GM19238 (cell line): ENCODE measurements at regions not wholly inside any gene's neighbourhood (a gene's known extent, or its start where the extent isn't known, plus 50 kb on each side); places are given as distances from the start of the nearest gene placed in this dataset.
"Not testable (repeated sequence)": the region's sequence is repeated elsewhere in the genome, so short reads cannot be mapped to it uniquely, and the experiment has no call there.

Experiments
- DNase-seq: peaks from one replicate; pipeline ENCODE4 v3.0.0; 2011; ENCODE audit warnings: low spot score; ENCODE audit not compliant: insufficient read length

DNA sequence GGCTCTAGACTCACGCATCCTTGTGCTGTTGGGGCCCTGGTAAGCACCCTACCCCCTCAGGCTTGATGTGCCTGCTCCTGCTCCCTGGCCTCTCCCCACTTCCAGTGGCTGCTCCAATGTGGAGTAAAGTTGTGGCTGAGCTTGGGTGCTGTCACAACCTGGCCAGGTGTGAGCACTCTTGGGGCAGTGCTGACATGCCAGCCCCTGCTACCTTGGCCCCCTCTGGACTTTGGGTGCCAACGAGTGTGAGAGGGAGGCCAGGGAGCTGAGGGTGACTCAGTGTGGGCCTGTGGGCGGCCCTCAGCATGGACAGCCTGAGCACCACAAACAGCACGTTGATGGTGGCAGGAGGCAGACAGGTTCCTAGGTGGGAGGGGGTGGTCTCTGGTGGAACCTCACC is 870.2 kb upstream of the C9orf72 start:
- DNase-seq, result no peak

DNA sequence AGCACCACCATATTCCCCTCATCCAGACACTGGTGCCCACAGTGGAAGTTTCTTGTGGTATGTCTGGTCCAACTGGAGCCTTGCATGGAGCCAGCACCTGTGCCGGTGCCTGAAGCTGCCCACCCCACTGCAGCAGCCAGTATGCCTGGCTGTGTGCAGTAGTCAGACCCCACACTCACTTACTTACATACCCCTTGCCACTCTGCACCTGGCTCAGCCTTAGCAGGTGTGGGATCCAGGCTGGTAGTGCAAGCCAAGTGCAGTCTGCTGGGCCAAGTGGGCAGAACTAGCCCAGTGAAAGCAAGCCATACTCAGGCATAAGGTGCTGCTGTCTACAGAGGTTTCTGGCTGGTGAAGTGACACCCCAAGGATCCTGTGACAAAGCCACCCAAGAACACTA is 871.4 kb upstream of the C9orf72 start:
- DNase-seq, result no peak

- no peak for DNase-seq
Observed at GRCh38 chr9:28445211-28445610, 871.9 kb upstream of the C9orf72 start.

GRCh38 chr9:28453918-28454317 is 880.6 kb upstream of the C9orf72 start:
- DNase-seq, result no peak

DNA sequence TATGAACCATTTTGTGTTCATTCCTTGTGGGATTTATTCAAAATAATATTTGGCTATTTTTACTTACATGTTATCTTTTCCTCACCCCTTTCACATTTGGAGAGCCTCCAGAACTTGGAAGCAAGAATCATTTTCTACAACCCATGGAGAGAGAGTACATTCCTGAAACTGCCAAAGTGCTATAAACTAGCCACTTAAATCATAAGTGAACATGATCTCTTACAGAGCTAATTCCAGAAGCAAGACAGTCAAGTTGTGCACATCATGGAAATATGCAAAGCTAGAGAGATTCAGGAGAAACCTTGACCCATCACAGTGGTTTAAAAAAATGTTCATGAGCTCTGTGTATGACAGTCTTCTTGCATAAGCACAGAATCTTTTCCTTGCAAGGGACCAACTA is 883.6 kb upstream of the C9orf72 start:
- DNase-seq, result no peak

DNA sequence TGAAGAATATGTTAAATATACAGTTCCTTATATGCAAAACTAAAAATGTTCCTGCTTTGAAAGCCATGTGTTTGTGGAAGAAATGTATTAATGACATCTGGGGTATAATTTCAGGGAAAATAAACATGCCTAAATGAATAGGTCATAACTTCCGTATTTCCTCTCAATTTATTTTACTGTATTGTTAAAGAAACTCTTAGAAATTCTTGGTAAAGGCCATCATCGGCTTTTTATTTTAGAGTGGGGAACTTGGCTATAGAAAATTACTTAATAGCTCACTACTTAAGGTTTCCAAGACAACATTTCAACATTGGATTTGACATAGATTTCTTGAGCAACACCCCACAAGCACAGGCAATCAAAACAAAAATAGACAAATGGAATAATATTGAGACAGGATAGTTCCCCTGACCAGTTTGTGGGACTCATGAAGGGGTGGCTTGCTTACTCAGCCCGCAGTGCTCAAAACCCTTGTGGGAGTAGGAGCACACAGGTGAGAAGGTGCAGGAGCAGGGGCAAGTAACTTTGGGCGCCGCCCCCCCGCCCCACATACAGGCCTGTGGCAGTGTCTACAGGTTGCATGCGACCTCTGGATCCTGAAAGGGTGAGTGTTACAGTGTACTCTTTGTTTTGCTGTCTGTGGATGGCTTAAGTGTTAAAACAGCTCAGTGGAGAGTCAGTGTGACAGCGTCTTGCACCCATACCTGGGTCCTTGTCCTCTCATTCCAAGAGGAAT is 891.4 kb upstream of the C9orf72 start:
- DNase-seq, result no peak

GRCh38 chr9:28471261-28471660 is 898.0 kb upstream of the C9orf72 start:
- DNase-seq, result no peak

- no peak for DNase-seq
Observed at GRCh38 chr9:28487561-28487960, 914.3 kb upstream of the C9orf72 start.

- no peak for DNase-seq
Observed at GRCh38 chr9:28491121-28491520, 917.8 kb upstream of the C9orf72 start.

DNA sequence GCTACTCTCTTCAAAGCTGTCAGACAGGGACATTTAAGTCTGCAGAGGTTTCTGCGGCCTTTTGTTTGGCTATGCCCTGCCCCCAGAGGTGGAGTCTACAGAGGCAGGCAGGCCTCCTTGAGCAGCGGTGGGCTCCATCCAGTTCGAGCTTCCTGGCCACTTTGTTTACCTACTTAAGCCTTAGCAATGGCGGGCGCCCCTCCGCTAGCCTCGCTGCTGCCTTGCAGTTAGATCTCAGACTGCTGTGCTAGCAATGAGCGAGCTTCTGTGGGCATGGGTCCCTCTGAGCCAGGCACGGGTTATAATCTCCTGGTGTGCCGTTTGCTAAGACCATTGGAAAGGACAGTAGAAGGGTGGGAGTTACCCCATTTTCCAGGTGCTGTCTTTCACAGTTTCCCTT is 924.9 kb upstream of the C9orf72 start:
- not testable (repeated sequence) for DNase-seq

DNA sequence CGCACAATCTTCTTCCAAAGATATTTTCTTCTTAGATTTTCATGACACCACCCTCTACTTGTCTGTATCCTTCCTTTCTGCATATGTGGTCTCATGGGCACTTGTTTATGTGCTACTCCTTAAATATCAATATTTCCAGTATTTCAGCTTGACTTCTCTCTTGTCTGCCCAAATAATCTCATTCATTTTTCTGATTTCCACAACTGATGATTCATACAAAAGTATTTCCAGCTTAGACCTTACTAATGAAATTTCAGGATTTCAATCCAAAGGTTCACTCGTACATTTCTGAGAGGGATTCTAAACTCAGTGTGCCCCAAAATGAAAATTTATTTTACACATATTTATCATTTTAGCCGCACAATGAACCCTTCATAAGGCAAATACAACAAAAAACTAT is 928.9 kb upstream of the C9orf72 start:
- DNase-seq, result no peak

GRCh38 chr9:28502741-28503140 is 929.5 kb upstream of the C9orf72 start:
- no peak for DNase-seq

DNA sequence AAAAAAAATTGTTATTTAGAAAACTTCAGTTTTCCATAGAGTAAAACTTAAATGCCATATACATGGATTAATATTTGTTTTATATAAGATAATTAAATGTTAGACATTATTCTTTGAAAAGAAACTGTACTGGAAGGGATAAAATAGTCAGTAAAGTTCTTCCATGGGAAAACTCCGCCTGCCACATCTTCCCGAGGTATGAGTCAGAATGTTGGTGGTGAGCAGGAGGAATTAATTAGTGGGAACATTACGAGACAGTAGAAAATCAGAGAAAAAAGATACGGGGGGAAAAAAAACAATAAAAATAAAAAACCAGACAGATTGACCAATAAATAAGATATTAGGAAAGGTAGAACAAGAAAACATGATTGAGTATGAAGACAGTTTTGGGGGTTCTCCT is 930.3 kb upstream of the C9orf72 start:
- DNase-seq, result no peak

DNA sequence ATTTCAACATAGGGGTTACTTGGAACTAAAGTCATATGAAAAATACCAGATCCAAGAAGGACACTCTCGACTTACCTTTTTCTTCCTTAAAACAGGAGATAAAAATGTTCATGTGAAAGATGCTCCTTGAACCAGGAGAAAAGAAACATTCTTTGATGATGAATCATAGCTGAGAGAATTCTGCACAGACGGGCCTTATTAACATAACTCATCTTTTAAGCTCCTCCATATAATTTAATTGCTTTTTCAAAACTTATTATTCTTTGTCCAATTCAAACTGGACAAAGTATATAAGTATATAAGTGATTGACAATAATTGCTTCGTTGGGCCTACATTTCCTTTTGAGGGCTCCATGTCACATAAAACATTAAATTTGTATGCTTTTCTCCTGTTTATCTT is 945.2 kb upstream of the C9orf72 start:
- DNase-seq, result no peak

DNA sequence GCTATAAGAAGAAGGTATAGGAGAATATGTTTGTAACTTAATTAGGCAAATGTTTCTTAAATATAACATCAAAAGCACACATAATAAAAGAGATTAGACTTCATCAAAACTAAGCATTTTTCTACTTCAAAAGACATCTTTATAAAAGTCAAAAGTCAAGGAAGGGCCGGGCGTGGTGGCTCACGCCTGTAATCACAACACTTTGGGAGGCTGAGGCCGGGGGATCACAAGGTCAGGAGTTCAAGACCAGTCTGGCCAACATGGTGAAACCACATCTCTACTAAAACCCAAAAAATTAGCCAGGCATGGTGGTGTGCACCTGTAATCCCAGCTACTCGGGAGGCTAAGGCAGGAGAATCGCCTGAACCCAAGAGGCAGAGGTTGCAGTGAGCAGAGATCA is 951.0 kb upstream of the C9orf72 start:
- DNase-seq, result not testable (repeated sequence)

DNA sequence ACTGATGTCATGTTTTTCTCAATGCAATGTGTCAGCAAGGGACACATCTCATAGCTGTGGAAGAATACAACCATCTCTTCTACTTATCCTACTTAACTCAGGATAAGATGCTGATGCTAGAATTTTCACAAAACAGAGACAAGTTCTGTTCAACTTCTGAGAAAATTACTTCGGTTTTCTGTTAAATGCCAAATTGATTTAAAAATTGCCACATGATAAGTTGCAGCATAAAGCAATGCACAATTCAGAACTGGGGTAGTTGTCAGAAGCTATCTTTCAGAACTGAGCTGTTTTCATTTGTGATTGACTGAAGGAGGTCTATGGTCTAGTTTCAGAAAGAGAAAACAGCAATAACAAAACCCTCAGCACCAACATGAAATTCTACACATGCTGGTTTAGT is 954.8 kb upstream of the C9orf72 start:
- no peak for DNase-seq

DNA sequence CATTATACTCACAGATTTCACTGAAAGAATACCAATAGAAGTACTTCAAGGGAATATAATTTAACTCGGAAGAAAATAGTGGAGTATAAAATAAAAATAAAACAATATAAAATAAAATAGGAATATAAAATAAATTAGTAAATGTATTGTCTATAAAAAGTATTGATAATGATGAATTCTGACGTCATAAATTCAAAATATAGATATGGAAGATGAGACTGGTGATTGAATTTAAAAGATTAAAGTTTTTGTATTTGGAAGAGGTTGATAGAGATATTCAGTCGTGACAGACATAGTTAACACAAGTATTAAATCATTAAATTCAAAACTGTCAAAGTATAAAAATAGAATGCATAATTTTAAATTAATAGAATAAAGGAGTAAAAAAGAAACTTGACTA is 964.9 kb upstream of the C9orf72 start:
- no peak for DNase-seq

DNA sequence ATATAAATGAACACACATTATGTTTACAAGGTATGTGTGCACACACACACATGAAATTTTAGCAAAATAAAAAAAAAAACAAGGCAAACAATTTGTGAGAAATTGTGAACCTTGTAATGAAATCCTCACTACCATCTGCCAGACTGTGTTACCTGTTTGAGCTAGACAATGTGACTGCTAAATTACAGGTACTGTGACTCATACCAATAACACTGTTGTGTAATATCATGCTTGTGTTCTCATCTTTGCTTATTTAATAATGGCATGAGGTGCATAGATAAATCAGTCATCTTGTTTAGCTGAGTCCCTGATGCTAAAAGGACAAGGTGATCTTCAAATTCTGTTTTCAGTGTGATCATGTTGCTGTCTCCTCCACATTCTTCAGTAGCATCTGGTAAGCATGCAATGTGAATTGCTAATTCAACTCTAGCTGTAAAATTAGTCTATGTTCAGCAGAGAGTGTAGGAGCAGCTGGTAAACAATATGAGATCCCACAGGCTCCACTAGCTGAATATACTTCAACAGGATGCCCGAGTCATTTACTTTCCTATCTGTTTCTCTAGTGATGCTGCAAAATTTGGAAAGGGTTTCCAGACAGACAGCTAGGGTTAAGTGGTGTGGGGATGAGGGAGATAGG is 966.3 kb upstream of the C9orf72 start:
- DNase-seq, result no peak

DNA sequence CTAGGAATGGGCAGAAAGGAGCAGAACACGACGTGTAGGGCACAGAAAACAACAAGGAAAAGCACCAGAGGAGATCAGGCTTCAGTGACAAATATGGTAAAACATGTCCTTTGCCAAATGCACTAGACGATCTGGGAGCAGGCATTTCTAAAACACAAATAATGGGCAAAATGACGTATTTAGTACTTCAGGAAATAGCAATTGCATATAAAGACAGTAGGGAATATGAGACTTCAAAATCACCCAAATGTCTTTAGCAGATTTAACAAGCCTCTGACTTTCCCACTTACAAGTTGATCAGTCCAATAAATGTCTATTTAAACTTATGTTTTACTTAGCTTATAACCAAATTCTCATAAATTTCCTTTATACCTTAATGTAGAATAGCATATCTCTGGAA is 969.6 kb upstream of the C9orf72 start:
- DNase-seq, result no peak

GRCh38 chr9:28547527-28547926 is 974.2 kb upstream of the C9orf72 start:
- no peak for DNase-seq

DNA sequence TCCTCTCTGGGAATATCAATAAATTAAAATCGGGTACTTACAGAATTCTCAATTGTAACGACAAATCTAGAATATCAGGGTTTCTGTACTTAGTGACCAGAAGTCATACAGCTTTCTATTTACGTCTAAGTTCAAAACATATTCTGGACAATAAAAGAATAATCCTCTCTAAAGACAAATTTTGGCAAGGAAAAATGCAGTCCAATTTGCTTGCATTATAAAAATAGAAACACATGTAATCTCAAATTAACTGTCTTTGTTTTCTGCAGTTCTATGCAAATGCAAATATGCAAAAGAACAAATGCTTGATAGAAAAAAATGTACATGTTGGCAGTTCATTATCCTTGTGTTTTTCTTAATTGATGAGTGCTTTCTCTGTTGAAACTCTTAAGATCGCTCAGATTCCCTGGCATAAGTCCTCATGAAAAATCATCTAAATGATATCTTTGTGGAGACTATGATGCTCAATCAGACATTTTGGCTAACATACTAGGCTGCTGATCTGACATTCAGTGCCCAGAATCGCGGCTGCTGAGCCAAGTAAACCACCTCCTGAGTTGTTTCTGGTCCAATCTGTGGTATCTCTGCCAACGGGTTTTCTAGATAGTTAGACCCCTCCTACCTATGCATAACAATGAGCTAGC is 990.1 kb upstream of the C9orf72 start:
- DNase-seq, result no peak

GRCh38 chr9:28583832-28584231 is 1010.6 kb upstream of the C9orf72 start:
- no peak for DNase-seq

DNA sequence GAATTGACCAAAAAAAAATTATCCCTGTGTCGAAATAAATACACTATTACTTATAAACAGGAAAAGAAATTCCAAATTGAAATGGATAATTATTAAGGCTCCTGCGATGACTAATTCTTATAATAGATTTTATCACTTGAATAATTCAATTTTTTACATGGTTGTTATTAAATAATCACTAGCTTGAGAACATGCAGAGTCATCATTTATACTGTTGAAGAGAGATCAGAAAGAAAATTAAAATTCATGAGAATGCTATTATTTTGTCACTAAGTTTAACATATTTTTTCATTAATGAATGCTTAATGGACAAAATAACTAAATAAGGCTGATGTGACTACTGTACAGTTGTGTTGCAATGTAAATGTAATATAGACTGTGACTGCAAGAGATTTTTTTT is 1011.3 kb upstream of the C9orf72 start:
- DNase-seq, result no peak
